CD4-positive, alpha-beta T cell treated with Interleukin-12 subunit alpha and Interleukin-12 subunit beta, for 1 hour (primary cell): ENCODE measurements at regions not wholly inside any gene's neighbourhood (a gene's known extent, or its start where the extent isn't known, plus 50 kb on each side); places are given as distances from the start of the nearest gene placed in this dataset.
"Not testable (repeated sequence)": the region's sequence is repeated elsewhere in the genome, so short reads cannot be mapped to it uniquely, and the experiment has no call there.

ENCODE experiments used
- DNase-seq: peaks from one replicate; pipeline ENCODE4 v3.0.0-alpha.2; 2020

DNA sequence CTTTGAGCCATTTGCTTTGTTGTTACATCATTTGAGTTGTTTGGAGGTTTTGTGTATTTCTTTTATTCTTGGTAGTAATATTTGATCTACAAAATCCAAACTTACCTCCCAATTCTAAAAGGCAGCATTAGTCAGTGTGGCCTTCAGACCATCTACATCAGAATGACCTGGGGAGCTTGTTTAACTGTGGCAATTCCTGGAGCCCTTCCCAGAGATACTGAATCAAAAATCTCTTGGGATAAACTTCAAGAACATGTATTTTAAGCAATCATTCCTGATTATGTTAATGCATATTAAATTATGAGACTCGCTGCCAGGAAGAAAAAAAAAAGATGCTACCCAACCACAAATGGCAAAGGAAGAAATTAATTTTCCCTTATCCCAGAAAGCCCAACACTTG, 268.9 kb upstream of the PDE4D start:
- DNase-seq: no peak

GRCh38 chr5:60161340-60161934, 267.9 kb upstream of the PDE4D start:
- DNase-seq: no peak

DNA sequence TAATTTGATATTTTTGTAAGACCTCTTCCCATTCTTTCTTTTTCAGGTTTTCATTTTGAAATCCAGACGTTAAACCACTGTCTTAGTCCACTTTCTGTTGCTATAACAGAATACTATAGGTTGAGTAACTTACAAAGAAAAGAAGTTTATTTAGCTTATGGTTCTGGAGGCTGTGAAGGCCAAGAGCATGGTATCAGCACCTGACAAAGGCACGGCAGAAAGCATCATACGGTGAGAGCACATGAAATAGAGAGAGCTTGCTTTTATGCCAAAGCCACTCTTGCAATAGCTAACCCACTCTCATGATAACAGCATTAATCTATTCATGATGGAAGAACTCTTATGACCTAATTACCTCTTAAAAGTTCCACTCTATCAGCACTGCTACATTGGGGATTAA, 255.6 kb upstream of the PDE4D start:
- DNase-seq: no peak

DNA sequence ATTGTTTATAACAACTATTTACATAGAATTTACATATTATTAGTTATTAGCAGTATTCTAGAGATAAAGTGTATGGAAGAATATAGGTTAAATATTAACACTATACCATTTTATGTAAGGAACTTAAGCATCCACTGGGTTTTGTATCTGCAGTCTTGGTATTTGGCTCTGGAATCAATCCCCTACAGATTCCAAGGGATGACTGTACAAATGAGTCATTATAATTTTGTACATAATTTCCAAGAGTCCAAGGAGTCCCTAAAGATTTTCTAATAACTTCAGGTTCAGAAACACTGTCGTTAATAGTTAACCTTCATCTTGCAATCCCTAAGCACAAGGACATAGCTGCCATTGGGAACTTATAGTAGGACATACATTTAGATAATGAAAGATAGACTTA, 254.8 kb upstream of the PDE4D start:
- no peak for DNase-seq

DNA sequence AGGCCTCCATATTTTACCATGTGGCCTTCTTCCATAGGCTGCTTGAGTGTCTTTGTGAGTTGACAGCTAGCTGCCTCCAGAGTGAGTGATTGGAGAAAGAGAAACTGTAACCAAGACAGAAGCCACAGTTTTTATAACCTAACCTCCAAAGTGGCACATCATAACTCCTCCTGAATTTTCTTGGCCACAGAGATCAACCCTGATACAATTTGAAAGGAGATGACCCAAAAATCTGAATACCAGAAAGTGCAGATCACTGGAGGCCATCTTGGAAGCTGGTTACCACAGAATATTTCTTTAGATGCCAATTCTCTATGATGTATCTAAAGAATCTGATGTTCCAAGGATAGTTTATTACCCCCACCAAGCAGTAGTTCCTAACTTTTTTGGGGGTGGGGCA, 254.3 kb upstream of the PDE4D start:
- DNase-seq: no peak

DNA sequence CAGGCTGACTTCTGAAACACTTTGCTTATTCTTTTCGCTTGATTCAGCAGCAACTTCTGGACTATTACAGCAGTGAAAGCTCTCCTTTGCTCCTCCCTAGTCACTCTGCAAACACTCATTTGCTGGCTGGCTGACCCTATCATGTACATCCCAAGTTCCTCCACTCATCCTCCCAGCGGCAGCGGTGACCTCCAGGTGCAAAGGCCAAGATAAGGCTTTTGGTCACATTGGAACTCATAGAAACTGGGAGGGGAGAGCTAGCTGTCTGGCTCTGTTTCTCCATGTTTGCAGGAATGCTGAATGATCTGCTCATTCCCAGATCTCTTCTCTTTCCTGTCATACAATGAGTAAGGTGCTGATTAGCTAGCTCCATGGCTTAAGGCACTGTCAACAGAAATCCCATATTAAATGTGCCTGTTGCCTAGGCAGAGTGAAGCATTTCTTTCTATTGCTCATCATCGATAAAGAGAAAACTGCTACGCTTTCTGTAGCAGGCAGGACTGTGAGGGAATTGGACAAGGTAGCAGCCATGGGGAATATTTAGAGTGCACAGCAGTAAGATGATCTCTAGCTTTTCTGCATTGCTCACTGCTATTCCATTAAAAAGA, 250.5 kb upstream of the PDE4D start:
- no peak for DNase-seq

DNA sequence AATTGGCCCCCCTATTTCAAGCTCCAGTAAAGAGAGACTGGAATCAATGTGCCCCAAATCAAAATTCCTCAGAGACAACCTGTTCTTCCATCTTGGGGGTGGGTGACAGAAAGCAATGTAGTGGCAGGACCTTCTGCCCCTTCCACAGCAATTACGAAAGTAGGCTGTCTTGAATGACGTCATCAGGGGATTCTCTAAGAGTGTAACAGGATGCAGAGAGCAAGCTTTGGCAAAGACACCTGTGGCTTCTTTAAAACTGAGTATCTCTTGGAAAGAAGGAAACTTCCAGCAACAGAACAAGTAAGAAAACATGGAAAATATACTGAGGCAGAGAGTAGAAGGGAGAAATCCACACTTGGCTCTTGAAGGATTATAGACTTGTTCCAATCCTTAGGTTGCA, 247.6 kb upstream of the PDE4D start:
- no peak for DNase-seq

- no peak for DNase-seq
Observed at GRCh38 chr5:60136841-60137240, 243.3 kb upstream of the PDE4D start.

DNA sequence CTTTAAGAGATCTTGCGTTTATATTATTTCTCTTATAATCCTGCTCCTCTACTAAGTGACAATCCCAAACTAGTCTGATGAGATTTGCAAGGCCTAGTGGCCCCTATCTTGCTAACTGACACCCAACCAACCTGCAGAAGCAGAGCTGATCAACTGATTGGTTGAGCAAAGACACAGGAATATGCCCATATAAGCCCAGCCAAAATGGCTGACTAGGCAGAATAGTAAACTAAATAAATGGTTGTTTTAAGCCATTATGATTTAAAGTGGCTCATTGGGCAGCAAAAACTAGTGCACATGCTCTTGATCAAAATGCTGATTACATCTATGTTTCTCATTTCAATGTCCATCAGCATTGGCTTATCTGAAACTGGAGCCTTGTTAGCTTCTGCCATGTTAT, 238.0 kb upstream of the PDE4D start:
- DNase-seq: no peak

DNA sequence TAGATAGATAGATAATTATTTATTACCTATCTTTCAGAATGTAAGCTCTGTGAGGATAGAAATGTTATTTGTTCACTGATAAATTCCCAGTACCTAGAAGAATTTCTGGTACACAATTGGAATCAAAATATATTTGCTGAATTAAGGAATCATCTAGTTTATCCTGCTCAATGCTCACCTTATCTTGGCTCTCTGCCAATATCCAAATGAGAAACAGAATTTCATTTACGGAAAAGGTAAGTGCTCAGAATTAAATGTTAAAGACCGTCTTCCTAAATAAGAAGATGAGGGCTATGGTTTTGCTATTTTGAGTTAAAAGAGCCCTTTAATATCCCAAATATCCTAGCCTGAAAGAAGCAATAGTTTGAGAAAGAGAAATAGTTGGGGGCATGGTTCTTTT, 232.1 kb upstream of the PDE4D start:
- DNase-seq: no peak

DNA sequence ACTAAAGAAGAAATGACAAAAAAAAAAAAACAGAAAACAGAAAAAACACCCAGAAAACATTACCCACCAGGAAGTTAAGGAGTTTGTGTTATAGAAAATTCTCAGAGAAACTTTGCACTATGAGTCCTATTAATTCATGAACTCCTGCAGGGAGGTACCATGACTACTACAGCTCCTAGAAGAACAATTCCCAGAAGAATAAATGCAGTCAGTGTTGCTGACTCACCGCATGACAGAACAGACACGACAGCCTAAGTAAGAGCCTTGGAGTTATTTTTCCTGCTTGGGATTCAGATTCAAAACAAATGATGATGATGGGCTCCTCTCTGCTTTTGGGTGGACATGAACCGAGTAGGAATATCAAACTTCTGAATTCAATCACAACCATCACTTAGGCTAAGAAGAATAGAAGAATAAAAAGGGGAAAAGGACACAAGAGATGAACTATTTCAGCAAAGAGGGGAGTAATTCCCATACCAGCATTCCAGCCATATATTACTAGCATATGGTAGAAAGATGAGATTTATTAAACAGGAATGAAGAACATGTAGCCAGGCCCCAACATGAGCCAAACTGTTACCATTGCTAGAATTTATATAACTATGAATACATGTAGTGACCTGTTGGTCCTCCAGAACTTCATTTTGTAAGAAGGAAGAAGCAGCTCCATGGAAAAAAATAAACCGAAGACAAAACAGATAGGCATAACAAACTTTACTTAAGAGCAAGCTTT, 209.6 kb upstream of the PDE4D start:
- DNase-seq: no peak

GRCh38 chr5:60101573-60101972, 208.0 kb upstream of the PDE4D start:
- DNase-seq: no peak

DNA sequence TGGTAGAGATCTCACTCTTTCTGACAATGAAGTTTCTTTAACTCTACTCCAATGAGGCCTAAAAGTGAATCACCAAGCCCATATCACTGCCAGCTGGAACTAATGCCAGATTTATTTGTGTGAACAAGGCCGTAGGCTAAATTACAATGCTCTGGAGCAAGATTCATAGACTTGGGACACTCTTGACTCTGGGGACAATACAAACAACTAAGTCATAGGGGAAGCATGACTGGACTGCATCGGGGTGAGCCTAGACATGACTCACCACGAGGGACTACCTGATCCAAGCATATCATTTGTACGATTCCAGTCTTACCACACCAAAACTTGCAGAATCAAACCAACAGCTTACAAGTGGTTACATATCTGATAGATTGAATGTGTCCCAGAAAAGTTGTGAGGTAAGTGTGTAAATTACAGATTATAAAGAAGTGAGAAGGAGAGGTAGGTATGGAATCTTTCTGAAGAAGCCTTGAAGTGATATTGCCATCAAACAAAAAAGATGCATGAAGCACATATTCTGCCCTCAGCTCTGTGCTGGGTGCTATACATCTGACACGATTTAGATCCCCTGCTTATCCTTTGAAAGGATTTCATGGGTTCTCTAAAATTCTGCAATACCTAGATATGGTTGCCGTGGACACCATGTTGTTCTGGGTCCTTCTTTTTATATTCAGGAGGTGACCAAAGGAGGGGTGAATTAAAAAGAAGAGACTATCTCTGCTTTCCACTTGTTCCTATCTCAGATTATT, 199.3 kb upstream of the PDE4D start:
- no peak for DNase-seq

GRCh38 chr5:60086583-60086982, 193.1 kb upstream of the PDE4D start:
- no peak for DNase-seq

GRCh38 chr5:60084226-60084625, 190.7 kb upstream of the PDE4D start:
- no peak for DNase-seq

- no peak for DNase-seq
Observed at GRCh38 chr5:60077292-60077691, 183.8 kb upstream of the PDE4D start.

DNA sequence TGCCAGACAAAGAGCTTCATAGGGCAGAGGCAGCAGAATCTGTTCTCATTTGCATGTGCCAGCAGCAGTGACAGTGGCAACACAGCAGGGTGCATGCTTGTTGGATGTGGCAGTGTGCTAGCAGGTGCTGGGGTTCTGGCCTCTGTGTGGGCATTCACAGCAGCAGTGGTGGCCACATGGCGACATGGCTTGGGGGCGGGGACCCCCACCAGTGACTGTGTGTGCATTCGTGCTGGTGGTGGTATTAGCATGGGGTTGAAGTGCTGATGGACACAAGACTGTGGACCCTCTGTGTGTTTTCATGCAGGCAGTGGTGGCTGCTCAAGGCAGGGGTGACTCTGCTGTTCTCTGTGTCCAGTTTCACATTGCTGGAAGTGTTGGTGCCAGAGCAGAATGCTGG, 183.2 kb upstream of the PDE4D start:
- DNase-seq: no peak

DNA sequence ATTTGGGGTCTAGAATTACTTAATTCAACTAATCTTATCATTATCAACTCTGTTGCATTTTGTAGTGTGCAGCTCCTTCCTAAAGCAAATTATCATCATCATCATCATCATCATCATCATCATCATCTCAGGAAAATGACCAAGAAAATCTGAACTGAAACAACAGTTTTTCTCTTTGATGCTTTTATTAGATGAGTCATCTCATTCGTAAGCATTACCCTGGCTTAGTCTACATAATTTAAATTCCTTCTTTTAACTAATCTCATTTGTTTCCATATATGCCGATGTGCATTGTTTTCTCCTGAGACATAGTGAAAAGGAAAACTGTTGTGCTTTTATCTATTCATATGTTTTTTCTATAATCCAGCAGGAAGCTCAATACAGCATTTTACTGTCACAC, 173.0 kb upstream of the PDE4D start:
- DNase-seq: no peak

GRCh38 chr5:60060389-60060788, 166.9 kb upstream of the PDE4D start:
- no peak for DNase-seq

GRCh38 chr5:60056191-60056590, 162.7 kb upstream of the PDE4D start:
- DNase-seq: no peak

DNA sequence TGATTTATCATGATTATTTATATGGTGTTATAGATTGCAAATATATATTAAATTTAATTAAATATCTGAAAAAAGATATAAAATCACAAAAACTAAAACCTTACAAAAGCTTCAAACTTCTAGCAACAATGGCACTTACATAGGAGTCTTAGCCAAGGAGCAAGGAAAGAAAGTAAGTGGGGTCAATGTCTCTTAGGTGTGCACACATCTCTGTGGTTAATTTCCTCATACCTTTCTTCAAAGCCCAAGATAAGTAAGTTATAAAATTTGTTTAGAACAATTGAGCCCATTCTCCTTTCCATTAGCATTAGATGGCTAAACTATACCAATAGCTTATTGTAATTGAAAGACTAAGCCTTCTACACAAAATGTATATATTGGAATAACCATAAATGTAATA, 161.6 kb upstream of the PDE4D start:
- DNase-seq: no peak

DNA sequence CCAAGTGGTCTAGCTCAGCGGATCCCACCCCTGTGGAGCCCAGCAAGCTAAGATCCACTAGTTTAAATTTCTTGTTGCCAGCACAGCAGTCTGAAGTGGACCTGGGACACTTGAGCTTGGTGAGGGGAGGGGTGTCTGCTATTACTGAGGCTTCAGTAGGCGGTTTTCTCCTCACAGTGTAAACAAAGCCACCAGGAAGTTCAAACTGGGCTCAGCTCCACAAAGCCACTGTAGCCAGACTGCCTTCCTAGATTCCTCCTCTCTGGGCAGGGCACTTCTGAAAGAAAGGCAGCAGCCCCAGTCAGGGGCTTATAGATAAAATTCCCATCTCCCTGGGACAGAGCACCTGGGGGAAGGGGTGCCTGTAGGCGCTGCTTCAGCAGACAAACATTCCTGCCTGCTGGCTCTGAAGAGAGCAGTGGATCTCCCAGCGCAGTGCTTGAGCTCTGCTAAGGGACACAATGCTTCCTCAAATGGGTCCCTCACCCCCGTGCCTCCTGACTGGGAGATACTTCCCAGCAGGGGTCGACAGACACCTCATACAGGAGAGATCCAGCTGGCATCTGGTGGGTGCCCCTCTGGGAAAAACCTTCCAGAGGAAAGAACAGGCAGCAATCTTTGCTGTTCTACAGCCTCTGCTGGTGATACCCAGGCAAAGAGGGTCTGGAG, 148.6 kb upstream of the PDE4D start:
- DNase-seq: not testable (repeated sequence)

DNA sequence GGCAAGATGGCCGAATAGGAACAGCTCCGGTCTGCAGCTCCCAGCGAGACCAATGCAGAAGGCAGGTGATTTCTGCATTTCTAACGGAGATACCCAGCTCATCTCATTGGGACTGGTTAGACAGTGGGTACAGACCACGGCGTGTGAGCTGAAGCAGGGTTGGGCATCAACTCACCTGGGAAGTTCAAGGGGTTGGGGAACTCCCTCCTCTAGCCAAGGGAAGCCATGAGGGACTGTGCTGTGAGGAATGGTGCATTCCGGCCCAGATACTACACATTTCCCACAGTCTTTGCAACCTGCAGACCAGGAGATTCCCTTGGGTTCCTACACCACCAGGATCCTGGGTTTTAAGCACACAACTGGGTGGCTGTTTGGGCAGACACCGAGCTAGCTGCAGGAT, 148.0 kb upstream of the PDE4D start:
- DNase-seq: not testable (repeated sequence)
